A204.1 (cell line): ENCODE measurements at regions not wholly inside any gene's neighbourhood (a gene's known extent, or its start where the extent isn't known, plus 50 kb on each side); places are given as distances from the start of the nearest gene placed in this dataset.
"Not testable (repeated sequence)": the region's sequence is repeated elsewhere in the genome, so short reads cannot be mapped to it uniquely, and the experiment has no call there.

Experiments used
- FAIRE-seq: peaks from 2 replicates; lab custom pipeline; 2012; peaks lifted over from hg19 to GRCh38; lab: Jason Lieb, UNC

GRCh38 chr3:87793337-87793877 lies 265.4 kb downstream of the CGGBP1 start:
- FAIRE-seq: no peak

- no peak for FAIRE-seq
These were observed 266.1 kb downstream of the CGGBP1 start, which contains the start of gene HTR1F for GRCh38 chr3:87792534-87793336. Gene HTR1F, plus strand, starts transcription at chr3:87792706.

DNA sequence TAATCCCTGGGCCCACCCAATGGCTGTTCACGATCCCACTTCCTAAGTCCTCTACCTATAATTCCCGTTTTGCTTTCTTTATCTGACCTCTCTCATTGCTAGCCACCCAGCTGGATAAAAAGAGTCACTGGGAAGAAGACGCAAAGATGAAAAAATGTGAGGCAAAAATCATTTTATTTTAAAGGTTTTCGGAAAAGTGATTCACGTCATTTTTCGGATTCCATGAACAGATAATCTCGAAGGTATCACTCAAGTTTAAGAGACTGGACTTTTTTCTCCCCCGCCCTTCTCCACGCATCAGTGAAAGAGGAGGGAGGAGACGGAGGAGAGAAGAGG lies 266.6 kb downstream of the CGGBP1 start:
- no peak for FAIRE-seq

DNA sequence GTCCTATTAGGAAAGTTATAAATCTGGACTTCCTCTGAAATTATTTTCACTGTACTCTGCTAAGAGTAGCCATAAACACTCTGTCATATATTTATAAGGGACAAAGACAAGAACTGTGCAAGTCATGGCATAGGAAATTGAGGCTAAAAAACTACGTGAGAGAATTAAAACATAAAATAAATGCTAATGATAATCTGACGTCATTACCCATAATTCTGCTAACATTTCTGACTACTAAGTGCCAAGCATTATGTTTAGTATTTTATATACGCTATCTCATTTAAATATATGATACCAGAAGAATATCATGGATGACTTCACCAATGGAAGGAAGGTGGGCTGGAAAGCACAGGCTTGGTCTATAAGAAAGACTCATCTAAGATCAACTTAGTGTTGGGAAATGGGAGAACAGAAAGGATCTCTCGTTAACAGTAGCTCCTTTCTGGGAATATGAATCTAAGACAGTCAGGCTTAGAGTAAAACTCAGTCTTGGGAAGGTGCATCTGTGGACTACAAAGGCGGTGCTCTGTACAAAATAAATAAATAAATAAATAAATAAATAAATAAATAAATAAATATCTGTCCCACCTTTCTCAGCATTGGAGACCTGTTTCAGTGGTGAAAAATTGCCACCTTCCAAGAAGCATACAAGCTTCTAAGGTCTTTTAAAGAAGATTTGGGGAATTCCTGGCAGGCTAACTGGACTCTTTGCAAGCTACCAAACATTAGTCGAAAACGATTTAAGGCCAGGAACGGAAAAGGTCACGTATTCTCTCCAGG lies 267.4 kb downstream of the CGGBP1 start:
- FAIRE-seq: no peak

DNA sequence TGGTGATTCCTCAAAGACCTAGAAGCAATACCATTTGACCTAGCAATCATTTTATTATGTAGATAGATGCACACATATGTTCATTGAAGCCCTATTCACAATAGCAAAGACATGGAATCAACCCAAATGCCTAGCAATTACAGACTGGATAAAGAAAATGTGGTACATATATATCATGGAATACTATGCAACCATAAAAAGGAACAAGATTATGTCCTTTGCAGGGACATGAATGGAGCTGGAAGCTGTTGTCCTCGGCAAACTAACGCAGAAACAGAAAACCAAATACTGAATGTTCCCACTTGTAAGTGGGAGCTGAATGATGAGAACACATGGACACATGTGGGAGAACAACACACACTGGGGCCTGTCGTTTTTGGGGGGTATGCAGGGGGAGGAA lies 269.8 kb downstream of the CGGBP1 start:
- FAIRE-seq: not testable (repeated sequence)

- no peak for FAIRE-seq
These were observed 270.3 kb downstream of the CGGBP1 start for GRCh38 chr3:87788516-87788915.

DNA sequence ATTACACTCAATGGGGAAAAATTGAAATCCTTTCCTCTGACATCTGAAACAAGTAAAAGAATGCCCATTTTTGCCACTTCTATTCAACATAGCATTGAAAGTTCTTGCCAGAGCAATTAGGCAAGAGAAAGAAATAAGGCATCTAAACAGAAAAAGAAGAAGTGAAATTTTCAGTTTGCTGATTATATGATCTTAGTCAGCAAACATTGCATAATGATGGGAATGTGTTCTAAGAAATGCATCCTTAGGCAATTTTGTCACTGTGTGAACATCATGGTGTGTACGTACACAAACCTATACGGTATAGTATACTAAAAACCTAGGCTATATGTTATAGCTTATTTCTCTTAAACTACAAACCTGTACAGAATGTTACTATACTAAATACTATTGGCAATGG lies 278.0 kb downstream of the CGGBP1 start:
- no peak for FAIRE-seq

DNA sequence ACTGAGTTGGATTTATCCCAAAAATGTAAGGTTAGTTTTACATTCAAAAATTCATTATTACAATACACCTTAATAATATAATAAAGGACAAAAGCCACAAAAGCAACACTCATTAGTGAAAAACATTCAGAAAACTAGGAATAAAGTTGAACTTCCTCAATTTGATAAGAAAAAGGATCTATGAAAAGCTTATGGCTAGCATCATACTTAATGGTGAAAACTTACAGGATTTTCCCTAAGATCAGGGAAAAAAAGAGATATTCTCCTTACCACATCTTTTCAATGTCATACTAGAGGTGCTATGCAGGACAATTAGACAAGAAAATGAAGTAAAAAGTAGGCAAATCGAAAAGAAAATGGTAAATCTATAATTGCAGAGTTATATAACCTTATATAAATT lies 279.9 kb downstream of the CGGBP1 start:
- FAIRE-seq: no peak

DNA sequence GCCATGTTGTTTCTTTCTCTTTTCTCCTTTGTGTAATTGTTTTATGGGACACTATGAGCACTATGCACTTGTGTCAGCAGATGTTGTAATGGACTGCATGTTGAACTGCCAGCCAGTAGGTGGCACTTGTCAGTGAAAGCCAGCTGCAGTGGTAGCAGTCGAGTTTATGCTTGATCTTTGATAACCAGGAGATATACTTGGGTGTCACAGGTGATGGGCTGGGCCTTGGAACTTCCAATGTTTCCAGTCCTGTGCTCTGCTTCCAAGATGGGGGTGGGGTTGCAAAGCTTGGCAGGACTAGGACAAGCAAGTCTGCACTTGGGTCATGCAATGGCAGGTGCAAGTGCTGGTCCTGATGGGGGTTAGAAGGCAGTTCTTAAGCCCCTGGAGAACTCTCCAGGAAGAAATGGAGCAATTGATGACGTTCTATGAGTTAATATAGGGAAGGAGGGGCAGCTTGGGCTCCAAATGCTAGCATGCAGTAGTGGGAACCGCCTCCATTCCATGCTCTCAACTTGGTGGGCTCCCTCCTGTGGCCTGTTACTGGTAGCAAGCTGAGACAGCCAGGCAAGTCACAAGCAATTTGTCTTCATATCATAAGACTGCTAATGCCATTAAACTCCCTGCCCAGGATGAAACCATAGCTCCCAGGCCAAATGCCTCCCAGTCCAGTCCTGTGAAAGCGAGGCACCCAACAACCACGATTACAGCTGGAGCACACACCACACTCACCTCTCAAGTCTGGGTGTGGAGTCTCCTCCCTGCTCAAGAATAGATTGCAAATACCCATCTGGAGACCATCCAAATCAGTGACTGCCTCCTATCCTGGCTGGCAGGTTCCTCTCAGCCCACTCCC lies 287.2 kb downstream of the CGGBP1 start:
- FAIRE-seq: no peak

DNA sequence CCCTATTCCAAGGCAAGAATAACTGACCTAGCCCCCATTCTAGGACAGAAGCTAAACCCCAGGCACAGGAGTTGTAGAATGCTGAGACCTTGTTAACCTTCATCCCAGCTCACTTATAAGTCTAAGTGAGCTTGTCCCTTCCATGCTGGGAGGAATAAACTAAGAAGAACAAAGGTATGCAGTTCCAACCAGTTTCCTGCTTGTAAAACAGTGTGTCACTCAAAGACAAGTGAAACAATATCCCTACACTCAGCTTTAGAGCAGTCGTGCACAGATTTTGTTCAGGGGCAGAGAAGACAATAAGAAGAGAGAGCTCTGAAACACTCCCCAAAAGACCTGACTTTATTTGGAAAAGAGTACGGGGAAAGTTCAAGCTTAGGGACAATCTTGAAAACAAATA lies 292.1 kb downstream of the CGGBP1 start:
- FAIRE-seq: no peak

- no peak for FAIRE-seq
These were observed 293.5 kb downstream of the CGGBP1 start for GRCh38 chr3:87765256-87765655.

DNA sequence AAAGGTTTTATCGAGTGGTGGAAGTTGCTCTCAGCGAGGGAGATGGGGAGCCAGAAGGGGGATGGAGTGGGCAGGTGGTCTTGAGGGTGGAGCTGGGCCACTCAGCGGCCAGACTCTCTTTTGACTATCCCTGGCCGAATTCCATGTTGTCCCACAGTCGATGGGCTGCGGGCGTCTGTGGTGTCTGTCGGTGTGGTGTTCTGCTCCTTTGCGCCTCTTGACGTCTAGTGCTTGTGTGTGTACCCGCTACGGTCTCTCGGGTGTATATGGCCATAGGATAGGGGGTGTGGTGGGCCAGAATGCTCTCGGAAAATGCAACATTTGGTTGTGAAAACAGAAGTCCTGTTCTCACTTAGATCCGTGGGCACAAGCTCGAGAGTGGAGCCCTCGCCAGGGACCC lies 297.0 kb downstream of the CGGBP1 start:
- no peak for FAIRE-seq

GRCh38 chr3:87761341-87761740 lies 297.5 kb downstream of the CGGBP1 start:
- no peak for FAIRE-seq

GRCh38 chr3:87756616-87757015 lies 302.2 kb downstream of the CGGBP1 start:
- no peak for FAIRE-seq

DNA sequence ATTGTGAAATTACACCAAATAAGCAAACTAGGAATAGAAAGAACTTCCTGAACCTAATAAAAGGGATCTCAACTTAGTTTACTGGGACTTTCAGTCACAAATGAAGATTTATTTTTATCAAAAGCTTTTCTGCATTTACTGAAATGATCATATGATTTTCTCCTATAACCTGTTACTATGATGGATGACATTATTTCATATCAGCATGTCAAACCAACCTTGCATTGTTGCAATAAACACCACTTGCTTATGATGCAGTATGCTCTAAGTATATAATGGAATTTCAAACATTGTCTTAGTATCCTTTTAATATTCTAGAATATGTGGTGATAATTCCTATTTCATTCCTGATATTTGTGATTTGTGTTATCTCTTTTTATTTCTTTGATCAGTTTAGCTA lies 303.0 kb downstream of the CGGBP1 start:
- no peak for FAIRE-seq

- no peak for FAIRE-seq
These were observed 316.6 kb downstream of the CGGBP1 start for GRCh38 chr3:87742250-87742649.

GRCh38 chr3:87740894-87741293 lies 317.9 kb downstream of the CGGBP1 start:
- FAIRE-seq: not testable (repeated sequence)

- FAIRE-seq: not testable (repeated sequence)
These were observed 321.0 kb downstream of the CGGBP1 start for GRCh38 chr3:87737817-87738216.

DNA sequence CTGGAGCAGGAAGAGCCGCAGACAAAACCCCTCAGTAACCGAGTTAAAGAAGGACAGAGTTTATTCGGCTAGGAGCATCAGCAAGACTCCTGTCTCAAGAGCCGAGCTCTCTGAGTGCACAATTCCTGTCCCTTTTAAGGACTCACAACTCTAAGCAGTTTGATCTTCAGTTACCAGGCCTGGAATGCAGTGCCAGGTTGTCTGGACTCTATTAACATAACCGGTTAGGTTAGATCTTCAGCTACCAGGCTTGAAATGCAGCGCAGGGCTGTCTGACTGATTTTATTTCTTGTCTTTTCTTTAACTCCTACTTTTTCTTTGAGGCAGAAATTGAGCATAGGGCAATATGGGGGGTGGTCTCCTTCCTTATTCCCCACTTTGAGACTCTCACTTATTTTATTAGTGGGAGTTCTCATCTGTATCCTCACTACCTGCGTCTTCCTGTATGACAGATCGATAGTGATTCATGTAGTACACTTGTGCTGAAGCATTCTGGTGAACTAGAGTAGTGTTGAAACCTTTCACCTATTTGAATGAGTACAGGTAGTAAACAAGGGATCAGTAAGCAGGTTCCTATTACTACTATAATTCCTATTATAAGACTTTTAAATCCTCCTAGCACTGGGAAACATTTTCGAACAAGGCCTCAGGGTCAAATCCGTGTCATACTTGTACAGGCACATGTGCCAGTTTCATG lies 325.0 kb downstream of the CGGBP1 start:
- FAIRE-seq: no peak

GRCh38 chr3:87732294-87732693 lies 326.5 kb downstream of the CGGBP1 start:
- no peak for FAIRE-seq

DNA sequence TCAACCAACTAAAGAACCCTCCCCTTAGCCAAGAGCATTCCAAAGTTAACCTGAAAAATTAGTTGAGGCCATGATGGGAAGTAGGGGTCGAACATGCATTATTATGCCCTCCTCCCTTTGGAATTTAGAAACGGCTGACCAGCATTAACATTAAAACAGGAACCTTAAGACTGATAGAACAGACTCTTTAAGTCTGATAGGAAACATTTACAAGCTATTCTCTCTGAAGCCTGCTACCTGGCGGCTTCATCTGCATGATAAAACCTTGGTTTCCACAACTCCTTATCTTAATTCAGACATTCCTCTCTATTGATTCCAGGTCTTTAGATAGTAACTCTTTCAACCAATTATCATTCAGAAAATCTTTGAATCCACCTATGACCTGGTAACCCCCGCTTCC lies 331.0 kb downstream of the CGGBP1 start:
- no peak for FAIRE-seq

DNA sequence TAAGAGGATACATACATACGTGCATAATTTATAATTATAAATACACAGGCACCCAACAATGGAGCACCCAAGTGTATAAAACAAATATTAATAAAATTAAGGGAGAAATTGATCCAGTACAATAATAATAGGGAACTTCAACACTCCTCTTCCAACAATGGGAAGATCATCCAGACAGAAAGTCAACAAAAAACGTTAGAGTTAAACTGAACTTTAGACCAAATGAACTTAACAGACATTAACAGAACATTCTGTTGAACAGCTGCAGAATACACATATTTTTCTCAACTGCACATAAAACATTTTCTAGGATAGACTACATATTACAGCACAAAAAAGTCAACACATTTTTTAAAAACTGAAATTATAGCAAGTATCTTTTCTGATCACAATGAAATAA lies 339.7 kb downstream of the CGGBP1 start:
- no peak for FAIRE-seq
